ENCODE measurements at regions not wholly inside any gene's neighbourhood (a gene's known extent, or its start where the extent isn't known, plus 50 kb on each side); places are given as distances from the start of the nearest gene placed in this dataset.

DNA sequence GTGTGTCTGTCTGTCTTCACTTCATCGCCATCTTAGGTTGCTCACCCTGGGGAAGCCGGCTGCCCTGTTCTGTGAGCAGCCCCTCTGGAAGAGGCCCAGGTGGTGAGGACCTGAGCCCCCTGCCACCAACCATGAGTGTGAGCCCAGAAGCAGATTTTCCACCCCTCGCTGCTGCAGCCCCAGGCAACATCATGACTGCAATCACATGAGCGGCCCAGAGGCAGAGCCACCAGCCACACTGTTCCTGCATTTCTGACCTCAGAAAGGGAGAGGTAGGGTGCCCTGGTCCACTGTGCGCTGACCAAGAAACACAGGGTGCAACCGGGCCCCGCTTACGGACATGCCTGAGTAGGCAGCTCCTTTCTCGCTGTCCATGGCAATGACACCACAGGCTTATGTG, 92.3 kb upstream of the IQSEC1 start:
- Histone ChIP-seq H3K4me1 (ENCODE audit: insufficient read depth, low read length) (peaks cover 19% of the 10 kb centered on the region), H3K27me3 (ENCODE audit: insufficient read depth, low read length) (no peaks in the 10 kb centered on the region), H3K9me3 (ENCODE audit: insufficient read depth, low read depth, low read length) (peaks cover 8% of the 10 kb centered on the region; the same call in 1 of the 2 replicates), H3K9ac (ENCODE audit: low read depth, low read length) (no peak overlapping the region), H3K27ac (ENCODE audit: low read depth, low read length) (no peak overlapping the region), H3K36me3 (ENCODE audit: insufficient read depth, low read length) (no peaks in the 10 kb centered on the region), H3K4me3 (ENCODE audit: low read length) (no peak overlapping the region)
- WGBS: 98% methylated on average over 9 of the region's 9 CpGs

DNA sequence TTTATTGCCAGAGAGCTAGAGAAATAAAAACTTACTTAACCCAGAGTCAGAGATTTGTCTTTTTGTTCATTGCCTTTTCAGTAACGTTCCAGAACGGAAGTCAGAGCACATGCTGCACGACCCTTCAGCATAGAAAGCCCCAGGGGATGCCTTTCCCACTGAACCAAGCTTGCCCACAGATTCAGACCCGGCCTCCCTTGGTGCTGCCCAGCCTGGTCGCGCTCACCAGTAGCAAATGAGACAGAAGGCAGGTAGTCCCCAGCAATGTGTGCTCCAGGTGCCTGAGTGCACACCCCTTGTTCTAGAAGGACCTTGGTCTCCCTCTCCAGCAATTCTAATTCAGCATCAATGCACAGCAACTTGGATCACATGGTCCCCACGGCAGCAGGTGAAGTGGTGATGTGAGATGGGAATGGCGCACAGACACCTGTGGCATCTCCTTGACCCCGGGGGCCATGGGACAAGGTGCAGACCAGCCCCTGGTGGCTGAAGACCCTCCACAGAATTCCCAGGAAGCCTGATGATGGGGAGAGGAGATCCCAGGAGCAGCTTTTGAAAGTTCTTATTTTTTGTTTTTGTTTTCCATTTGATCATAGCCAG, 91.8 kb upstream of the IQSEC1 start:
- WGBS: 93% methylated on average over 9 of the region's 9 CpGs
- H3K9ac ChIP-seq (ENCODE audit: low read depth, low read length): no peak overlapping the region

DNA sequence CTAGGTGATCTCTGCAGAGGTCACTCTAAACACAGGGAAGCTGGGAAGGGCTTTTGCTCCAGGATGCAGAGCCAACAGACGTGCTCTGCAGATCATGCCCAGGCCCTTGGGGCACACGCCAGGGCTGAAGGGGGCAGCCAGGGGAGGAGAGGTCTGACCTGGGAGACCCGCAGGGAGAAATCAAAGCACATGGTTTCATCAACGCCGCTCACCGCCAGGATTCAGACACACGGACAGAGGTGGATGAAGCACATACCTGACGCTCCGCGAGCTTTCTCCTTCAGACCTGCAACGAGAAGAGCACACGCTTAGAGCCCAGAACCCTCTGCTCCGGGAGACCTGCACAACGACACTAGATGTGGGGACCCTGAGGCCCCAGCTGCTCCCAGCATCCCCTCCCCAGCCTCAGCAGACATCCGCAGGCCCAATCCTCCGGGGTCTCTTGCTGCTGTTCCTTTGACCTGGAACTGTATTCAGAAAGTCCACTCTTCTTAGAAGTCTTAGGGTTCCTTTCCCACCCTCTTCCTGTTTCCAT, 90.7 kb upstream of the IQSEC1 start:
- WGBS: 94% methylated on average over 16 of the region's 16 CpGs
- Histone ChIP-seq H3K9me3 (ENCODE audit: insufficient read depth, low read depth, low read length) (no peaks in the 10 kb centered on the region), H3K4me3 (ENCODE audit: low read length) (no peak overlapping the region), H3K27me3 (ENCODE audit: insufficient read depth, low read length) (no peaks in the 10 kb centered on the region), H3K27ac (ENCODE audit: low read depth, low read length) (no peak overlapping the region), H3K36me3 (ENCODE audit: insufficient read depth, low read length) (no peaks in the 10 kb centered on the region), H3K9ac (ENCODE audit: low read depth, low read length) (no peak overlapping the region), H3K4me1 (ENCODE audit: insufficient read depth, low read length) (peaks cover 21% of the 10 kb centered on the region)

More for the DNA sequence above, 91.8 kb upstream of the IQSEC1 start:
- H3K9me3 ChIP-seq (ENCODE audit: insufficient read depth, low read depth, low read length): 0 out of 2 replicates have a peak, but pooled peaks cover 4% of the 10 kb centered on the region
- no peak overlapping the region for H3K4me3 ChIP-seq (ENCODE audit: low read length)
- no peaks in the 10 kb centered on the region for H3K27me3 ChIP-seq (ENCODE audit: insufficient read depth, low read length)
- no peaks in the 10 kb centered on the region for H3K36me3 ChIP-seq (ENCODE audit: insufficient read depth, low read length)
- H3K27ac ChIP-seq (ENCODE audit: low read depth, low read length): no peak overlapping the region
- H3K4me1 ChIP-seq (ENCODE audit: insufficient read depth, low read length): peaks cover 21% of the 10 kb centered on the region

DNA sequence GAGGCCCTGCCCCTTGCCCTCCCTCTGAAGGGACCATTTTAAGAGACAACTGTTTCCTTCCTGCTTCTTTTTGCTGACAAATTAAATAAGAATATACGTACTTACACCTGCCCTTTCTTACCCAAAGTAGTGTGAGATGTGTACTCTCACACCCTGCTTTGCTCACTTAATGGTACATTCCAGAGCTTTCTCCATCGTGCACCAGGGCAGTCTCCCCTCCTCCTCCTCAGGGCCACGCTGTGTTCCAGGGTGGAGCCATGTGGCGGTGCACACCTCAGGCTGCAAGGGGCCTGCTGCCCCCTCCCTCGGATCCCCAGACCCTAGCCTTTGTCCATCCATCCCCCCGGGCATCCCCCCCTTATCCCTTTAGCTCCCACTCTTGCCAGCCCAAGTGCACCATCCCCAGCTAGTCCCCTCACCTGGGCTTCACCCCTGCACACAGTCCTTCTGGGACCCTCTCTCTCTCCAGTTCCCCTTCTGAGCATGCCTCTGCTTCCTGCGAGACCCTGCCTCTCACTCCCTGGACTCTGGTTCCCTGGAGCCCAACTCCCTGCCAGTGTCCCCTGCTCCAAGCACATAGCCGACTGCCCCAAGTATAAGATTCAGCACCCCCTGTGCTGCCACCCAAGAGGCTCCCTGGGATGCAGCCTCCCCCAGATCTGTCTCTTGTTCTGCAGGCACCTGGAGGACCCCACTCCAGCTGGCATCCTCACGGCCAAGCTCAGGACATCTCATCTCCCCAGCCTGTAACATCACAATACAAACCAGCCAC, 89.5 kb upstream of the IQSEC1 start:
- Histone ChIP-seq H3K4me3 (ENCODE audit: low read length) (no peak overlapping the region), H3K27ac (ENCODE audit: low read depth, low read length) (no peak overlapping the region), H3K9me3 (ENCODE audit: insufficient read depth, low read depth, low read length) (no peaks in the 10 kb centered on the region), H3K36me3 (ENCODE audit: insufficient read depth, low read length) (no peaks in the 10 kb centered on the region), H3K9ac (ENCODE audit: low read depth, low read length) (no peak overlapping the region), H3K27me3 (ENCODE audit: insufficient read depth, low read length) (no peaks in the 10 kb centered on the region), H3K4me1 (ENCODE audit: insufficient read depth, low read length) (peaks cover 21% of the 10 kb centered on the region)
- WGBS: 75% methylated on average over 9 of the region's 9 CpGs

DNA sequence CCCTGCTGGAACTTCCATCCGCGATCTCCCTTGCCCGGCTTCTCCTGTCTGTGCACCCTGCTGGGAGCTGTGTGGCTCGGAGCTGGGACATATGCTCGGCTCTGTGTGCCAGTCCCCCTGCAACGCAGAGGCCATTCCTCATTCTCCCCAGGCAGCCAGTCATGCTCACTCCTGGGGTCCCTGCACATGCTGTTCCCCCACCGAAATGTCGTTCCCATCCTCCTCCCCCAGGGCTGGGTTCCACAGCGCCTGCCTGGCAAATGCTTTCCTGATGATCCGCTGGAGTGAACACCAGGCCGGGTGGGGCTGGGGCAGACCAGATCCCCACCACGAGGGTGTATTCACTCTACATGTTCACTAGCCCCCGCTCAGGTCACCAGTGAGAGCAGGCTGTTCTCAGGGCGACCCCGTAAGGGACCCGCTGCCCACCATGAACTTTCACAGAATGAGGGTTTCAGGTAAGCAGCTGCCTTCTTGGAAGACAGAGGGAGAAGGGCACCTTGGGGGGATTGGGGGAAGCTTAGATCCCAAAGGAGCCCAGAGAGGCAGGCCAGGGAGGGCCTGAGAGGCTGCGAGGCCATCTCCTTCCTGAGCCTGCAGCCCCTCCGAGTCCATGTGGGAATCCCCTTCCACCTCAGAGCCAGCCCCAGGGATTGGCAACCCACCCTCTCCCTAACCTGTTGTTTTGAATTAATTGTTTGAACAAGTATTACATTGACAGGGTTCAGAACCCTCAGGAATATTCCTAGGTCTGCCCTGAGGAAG, 88.7 kb upstream of the IQSEC1 start:
- Histone ChIP-seq H3K9ac (ENCODE audit: low read depth, low read length) (no peak overlapping the region), H3K4me3 (ENCODE audit: low read length) (no peak overlapping the region), H3K27me3 (ENCODE audit: insufficient read depth, low read length) (no peaks in the 10 kb centered on the region), H3K27ac (ENCODE audit: low read depth, low read length) (no peak overlapping the region; the same call in 1 of the 2 replicates), H3K9me3 (ENCODE audit: insufficient read depth, low read depth, low read length) (no peaks in the 10 kb centered on the region), H3K36me3 (ENCODE audit: insufficient read depth, low read length) (no peaks in the 10 kb centered on the region), H3K4me1 (ENCODE audit: insufficient read depth, low read length) (peaks cover 21% of the 10 kb centered on the region)
- 86% methylated on average over 18 of the region's 18 CpGs for WGBS

DNA sequence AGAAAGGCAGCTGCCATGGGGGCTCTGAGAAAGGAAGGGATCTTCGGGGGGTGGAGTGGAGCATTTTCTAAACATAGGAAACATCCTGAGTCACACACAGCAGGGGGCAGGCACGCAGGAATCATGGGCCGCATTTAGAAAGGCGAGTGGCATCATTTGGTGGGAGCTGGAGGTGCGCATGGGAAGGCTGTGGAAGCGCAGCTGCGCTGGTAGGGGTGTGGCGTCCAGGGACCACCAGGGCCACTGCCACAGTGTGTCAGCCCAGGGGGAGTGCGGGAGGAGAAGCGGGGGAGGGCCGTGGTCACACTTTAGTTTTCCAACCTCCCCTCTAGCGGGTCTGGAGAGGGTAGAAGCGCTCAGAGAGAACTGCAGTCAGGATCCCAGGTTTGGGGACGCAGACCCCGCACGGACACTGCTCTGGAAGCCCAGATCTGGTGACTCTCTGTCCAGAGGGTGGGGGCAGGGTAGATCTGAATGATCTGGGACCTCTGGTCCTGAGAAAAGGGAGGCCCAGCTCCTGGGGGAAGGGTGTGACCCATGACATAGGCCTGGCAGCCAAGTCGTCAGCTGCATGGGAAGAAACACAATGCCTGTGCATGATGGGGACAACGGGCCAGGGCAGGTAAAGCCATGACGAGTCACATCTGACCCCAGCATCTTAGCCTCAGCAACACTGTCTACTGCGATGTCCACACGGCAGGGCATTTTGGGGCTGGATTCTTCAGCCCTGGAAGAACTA, 88.0 kb upstream of the IQSEC1 start:
- 69% methylated on average over 21 of the region's 21 CpGs for WGBS
- no peaks in the 10 kb centered on the region for H3K9me3 ChIP-seq (ENCODE audit: insufficient read depth, low read depth, low read length)
- H3K4me3 ChIP-seq (ENCODE audit: low read length): no peak overlapping the region
- H3K27ac ChIP-seq (ENCODE audit: low read depth, low read length): no peak overlapping the region; the same call in 1 of the 2 replicates
- H3K36me3 ChIP-seq (ENCODE audit: insufficient read depth, low read length): no peaks in the 10 kb centered on the region
- H3K27me3 ChIP-seq (ENCODE audit: insufficient read depth, low read length): no peaks in the 10 kb centered on the region
- H3K9ac ChIP-seq (ENCODE audit: low read depth, low read length): no peak overlapping the region
- peaks cover 21% of the 10 kb centered on the region for H3K4me1 ChIP-seq (ENCODE audit: insufficient read depth, low read length)

DNA sequence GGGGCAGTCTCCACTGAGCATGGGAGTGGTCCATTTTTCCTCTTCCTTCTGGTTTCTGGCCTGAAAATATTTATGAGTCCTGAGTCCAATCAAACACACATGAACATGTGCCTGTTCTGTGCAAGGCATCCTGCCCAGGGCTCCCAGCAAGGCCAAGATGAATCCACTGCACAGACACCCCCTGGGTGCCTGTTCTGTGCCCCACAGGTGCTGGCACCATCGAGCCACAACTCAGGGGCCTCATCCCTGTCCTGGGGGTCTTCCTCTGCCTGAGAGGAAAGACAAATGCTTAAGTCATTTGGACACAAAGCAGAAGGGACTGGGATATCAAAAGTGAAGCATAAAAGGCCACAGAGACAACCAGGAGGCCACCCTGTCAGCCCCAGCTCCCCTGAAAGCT, 87.4 kb upstream of the IQSEC1 start:
- Histone ChIP-seq H3K9ac (ENCODE audit: low read depth, low read length) (no peak overlapping the region), H3K27me3 (ENCODE audit: insufficient read depth, low read length) (no peaks in the 10 kb centered on the region), H3K27ac (ENCODE audit: low read depth, low read length) (no peak overlapping the region), H3K9me3 (ENCODE audit: insufficient read depth, low read depth, low read length) (no peaks in the 10 kb centered on the region; the same call in 1 of the 2 replicates), H3K4me3 (ENCODE audit: low read length) (no peak overlapping the region), H3K36me3 (ENCODE audit: insufficient read depth, low read length) (no peaks in the 10 kb centered on the region), H3K4me1 (ENCODE audit: insufficient read depth, low read length) (peaks cover 21% of the 10 kb centered on the region)
- 86% methylated on average over 1 of the region's 1 CpG for WGBS

DNA sequence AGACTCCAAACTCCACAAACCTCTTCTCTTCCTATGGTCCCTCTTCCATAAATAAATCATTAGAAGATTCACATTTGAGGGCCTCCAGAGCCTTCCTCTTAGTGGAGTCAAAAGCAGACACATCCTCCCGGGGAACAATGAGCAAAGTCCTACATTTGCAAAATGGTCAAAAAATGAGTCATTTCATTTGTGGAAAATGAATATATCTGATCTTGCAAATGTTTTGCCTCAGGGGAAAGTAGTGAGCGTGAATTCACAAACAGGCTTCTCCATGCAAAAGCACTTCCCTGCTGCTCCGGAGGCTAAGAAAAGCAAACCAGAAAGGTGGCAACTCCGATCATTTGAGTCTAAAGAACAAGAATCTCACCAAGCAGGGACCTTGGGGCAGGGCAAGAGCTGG, 86.7 kb upstream of the IQSEC1 start:
- Histone ChIP-seq H3K27me3 (ENCODE audit: insufficient read depth, low read length) (no peaks in the 10 kb centered on the region), H3K4me3 (ENCODE audit: low read length) (no peak overlapping the region), H3K36me3 (ENCODE audit: insufficient read depth, low read length) (no peaks in the 10 kb centered on the region), H3K4me1 (ENCODE audit: insufficient read depth, low read length) (peaks cover 21% of the 10 kb centered on the region), H3K9ac (ENCODE audit: low read depth, low read length) (no peak overlapping the region), H3K27ac (ENCODE audit: low read depth, low read length) (no peak overlapping the region), H3K9me3 (ENCODE audit: insufficient read depth, low read depth, low read length) (no peaks in the 10 kb centered on the region; the same call in 1 of the 2 replicates)
- 86% methylated on average over 4 of the region's 4 CpGs for WGBS

DNA sequence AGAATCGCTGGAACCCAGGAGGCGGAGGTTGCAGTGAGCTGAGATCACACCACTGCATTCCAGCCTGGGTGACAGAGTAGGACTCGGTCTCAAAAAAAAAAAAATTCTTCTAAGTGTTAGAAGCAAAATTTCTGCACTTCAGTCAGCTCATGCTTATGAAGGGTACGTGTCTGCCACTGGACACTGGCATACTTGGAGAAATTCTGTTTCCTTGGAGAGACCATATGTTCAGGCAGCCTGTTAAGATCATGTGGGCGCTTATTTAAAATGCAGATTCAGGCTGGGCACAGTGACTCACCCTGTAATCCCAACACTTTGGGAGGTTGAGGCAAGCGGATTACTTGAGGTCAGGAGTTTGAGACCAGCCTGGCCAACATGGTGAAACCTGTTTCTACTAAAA, 85.6 kb upstream of the IQSEC1 start:
- no peak overlapping the region for H3K4me3 ChIP-seq (ENCODE audit: low read length)
- no peaks in the 10 kb centered on the region for H3K27me3 ChIP-seq (ENCODE audit: insufficient read depth, low read length)
- no peak overlapping the region for H3K9ac ChIP-seq (ENCODE audit: low read depth, low read length)
- H3K36me3 ChIP-seq (ENCODE audit: insufficient read depth, low read length): no peaks in the 10 kb centered on the region
- 92% methylated on average over 6 of the region's 6 CpGs for WGBS
- peaks cover 21% of the 10 kb centered on the region for H3K4me1 ChIP-seq (ENCODE audit: insufficient read depth, low read length)
- no peaks in the 10 kb centered on the region; the same call in 1 of the 2 replicates for H3K9me3 ChIP-seq (ENCODE audit: insufficient read depth, low read depth, low read length)
- no peak overlapping the region for H3K27ac ChIP-seq (ENCODE audit: low read depth, low read length)

DNA sequence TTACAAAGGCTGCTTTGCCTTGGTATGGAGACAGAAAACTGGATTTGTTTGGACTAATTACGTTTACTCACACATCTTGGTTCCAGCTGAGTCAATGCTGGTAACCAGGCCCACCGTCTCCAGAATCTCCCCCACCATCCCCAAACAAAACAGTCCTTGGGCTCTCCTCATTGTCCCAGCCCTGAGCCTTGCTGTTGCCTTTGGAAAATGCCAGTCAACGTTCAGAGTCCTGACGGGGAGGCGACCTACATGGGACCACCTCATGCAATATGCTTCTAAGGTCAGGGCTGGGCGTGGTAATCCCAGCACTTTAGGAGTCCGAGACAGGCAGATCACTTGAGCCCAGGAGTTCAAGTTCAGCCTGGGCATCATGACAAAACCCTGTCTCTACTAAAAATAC, 85.2 kb upstream of the IQSEC1 start:
- no peaks in the 10 kb centered on the region for H3K27me3 ChIP-seq (ENCODE audit: insufficient read depth, low read length)
- H3K9ac ChIP-seq (ENCODE audit: low read depth, low read length): no peak overlapping the region
- no peaks in the 10 kb centered on the region for H3K36me3 ChIP-seq (ENCODE audit: insufficient read depth, low read length)
- H3K9me3 ChIP-seq (ENCODE audit: insufficient read depth, low read depth, low read length): no peaks in the 10 kb centered on the region; the same call in 1 of the 2 replicates
- 85% methylated on average over 7 of the region's 7 CpGs for WGBS
- H3K4me1 ChIP-seq (ENCODE audit: insufficient read depth, low read length): peaks cover 21% of the 10 kb centered on the region
- no peak overlapping the region for H3K27ac ChIP-seq (ENCODE audit: low read depth, low read length)
- H3K4me3 ChIP-seq (ENCODE audit: low read length): no peak overlapping the region
